ENCODE measurements at regions not wholly inside any gene's neighbourhood (a gene's known extent, or its start where the extent isn't known, plus 50 kb on each side); places are given as distances from the start of the nearest gene placed in this dataset.

- H4K91ac ChIP-seq (ENCODE audit: insufficient read depth, low read depth, low read length), result no peak overlapping the region
- WGBS, 2 experiments (ENCODE audit: extremely low coverage in 2 of 2, insufficient read length in 1 of 2), result 100% methylated on average over 1 of the region's 6 CpGs; no CpG with 5 or more reads in 1 of the 2 experiments
- no peak for ATAC-seq (ENCODE audit: low read depth)
- ChIA-PET CTCF (no interaction called here), POLR2A (ENCODE audit: unreplicated experiment) (no interaction called here)
- H3K9ac ChIP-seq (ENCODE audit: low read depth, low read length), result no peak overlapping the region
- H4K5ac ChIP-seq (ENCODE audit: low read depth, low read length), result no peak overlapping the region
- H2AK5ac ChIP-seq (ENCODE audit: low read depth, low read length), result no peak overlapping the region; the same call in 1 of the 2 replicates
- peak overlapping the region; percentile 33 for H2AK9ac ChIP-seq (replicated peaks; ENCODE audit: low read depth, low read length, poor library complexity)
- dilution Hi-C loops (cut with HindIII; ENCODE audit: low sequenced_read_pairs, unreplicated experiment), result no loop called here
- no peak overlapping the region for H3K4me3 ChIP-seq (ENCODE audit: insufficient read depth, low read depth, low read length)
- H3K79me1 ChIP-seq (ENCODE audit: low read depth in 1 of 2, low read length in 2 of 2), result no peaks in the 10 kb centered on the region
- TF ChIP-seq RFX5 (IDR thresholded peaks at IDR 0.05; ENCODE audit: low read depth, low read length), result no peak
- no peak for TF ChIP-seq SMC3 (IDR thresholded peaks at IDR 0.05; ENCODE audit: low read depth, low read length)
- no peak for TF ChIP-seq CTCF (conservative IDR thresholded peaks at IDR 0.05; ENCODE audit: low read depth, low read length)
- no peak for TF ChIP-seq USF2 (IDR thresholded peaks at IDR 0.05; ENCODE audit: low read depth, low read length)
- no peak for TF ChIP-seq POLR2A (IDR thresholded peaks at IDR 0.05; ENCODE audit: low read depth, low read length)
- TF ChIP-seq CEBPB (IDR thresholded peaks at IDR 0.05; ENCODE audit: low read depth, low read length), result no peak
- TF ChIP-seq CHD1 (IDR thresholded peaks at IDR 0.05; ENCODE audit: low read depth, low read length), result no peak
- H3K4ac ChIP-seq (ENCODE audit: low read depth, low read length), result 0 out of 2 replicates have a peak overlapping the region, but pooled peaks have one; percentile 19
- in situ Hi-C loops (cut with MboI; ENCODE audit: low sequenced_read_pairs), result no loop called here
- no peak overlapping the region for H2BK15ac ChIP-seq (ENCODE audit: low read depth, low read length)
- no peak overlapping the region for H2AFZ ChIP-seq (replicated peaks; ENCODE audit: low read length, poor library complexity)
- H3K23ac ChIP-seq (ENCODE audit: low read depth, low read length), result peak overlapping the region; percentile 70; the same call in 1 of the 2 replicates
- intact Hi-C loops (cut with micrococcal nuclease), result no loop called here
- no peaks in the 10 kb centered on the region for H3K36me3 ChIP-seq (ENCODE audit: control insufficient read depth, insufficient read depth, low read length)
- no peak overlapping the region for H2BK120ac ChIP-seq (ENCODE audit: low read depth, low read length)
- H3K27ac ChIP-seq (ENCODE audit: insufficient read depth, low read length), result no peak overlapping the region
- no peaks in the 10 kb centered on the region for H4K20me1 ChIP-seq (ENCODE audit: insufficient read depth, low read length)
- 0 out of 2 replicates have a peak overlapping the region, but pooled peaks have one; percentile 44 for H3K14ac ChIP-seq (replicated peaks; ENCODE audit: low read depth, low read length)
- no peak overlapping the region for H3K18ac ChIP-seq (ENCODE audit: low read depth, low read length)
- no peaks in the 10 kb centered on the region for H3K9me3 ChIP-seq (ENCODE audit: control insufficient read depth, insufficient read depth, low read length)
- H4K8ac ChIP-seq (ENCODE audit: low read depth in 2 of 2, low read length in 2 of 2), result no peak overlapping the region
- no peaks in the 10 kb centered on the region for H3K27me3 ChIP-seq (ENCODE audit: control insufficient read depth, insufficient read depth, low read length)
- H2BK5ac ChIP-seq (ENCODE audit: low read depth, low read length, poor library complexity, severe bottlenecking), result no peak overlapping the region
- H2BK20ac ChIP-seq (ENCODE audit: low read depth, low read length), result 0 out of 2 replicates have a peak overlapping the region, but pooled peaks have one; percentile 45
- no peak overlapping the region for H3K56ac ChIP-seq (ENCODE audit: extremely low read depth, insufficient read depth, low read length)
- H3K9me1 ChIP-seq (ENCODE audit: insufficient read depth, low read length), result no peaks in the 10 kb centered on the region
- H3K4me2 ChIP-seq (ENCODE audit: low read depth, low read length), result no peak overlapping the region
- no peak for DNase-seq
- BruUV-seq (replicated peaks), result no TSS peak
- no peaks in the 10 kb centered on the region; the same call in 1 of the 2 replicates for H3K4me1 ChIP-seq (ENCODE audit: control insufficient read depth, insufficient read depth, low read length)
Measured at GRCh38 chr7:47683485-47683898, 101.6 kb upstream of the TNS3 start.
